Stimulated activated CD4-positive, alpha-beta T cell treated with anti-CD3 and anti-CD28 coated beads, Interleukin-2, amount 100 ng/mL, for 48 hours (primary cell): ENCODE measurements at regions not wholly inside any gene's neighbourhood (a gene's known extent, or its start where the extent isn't known, plus 50 kb on each side); places are given as distances from the start of the nearest gene placed in this dataset.

Experiments used
- DNase-seq, 2 donors: peaks; one replicate each; pipeline ENCODE4 v3.0.0-alpha.2; 2020

DNA sequence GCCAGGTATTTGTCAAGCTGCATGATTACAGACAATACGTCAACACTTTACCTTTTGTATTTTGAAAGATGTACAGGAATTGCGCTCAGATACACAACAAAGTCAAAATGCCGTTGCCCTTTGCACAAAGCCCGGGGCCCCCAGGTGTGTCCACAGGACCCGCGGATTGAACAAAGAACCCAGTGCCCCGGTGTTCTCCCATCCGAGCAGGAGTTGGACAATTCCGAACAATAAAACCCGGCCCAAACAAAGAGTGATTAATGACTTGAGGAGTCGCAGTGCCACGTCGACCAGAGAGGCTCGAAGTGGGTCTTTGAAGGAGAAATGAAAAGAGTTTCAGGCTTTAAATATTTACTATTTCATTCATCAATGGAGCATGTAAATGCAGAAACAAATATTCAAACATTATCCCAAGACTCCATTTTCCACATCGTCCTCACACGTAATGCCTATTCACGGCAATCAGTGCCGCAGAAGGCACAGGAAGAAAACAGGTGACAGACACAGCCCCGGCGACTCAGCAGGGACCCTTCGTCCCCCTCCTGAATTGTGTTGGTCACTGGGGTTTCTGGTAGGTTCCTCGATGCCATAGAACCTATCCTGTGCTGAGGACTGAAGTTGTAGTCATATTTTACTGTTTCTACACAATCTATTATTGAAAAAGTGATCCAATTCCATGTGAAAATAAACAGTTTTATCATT is 70.9 kb upstream of the MGMT start:
- DNase-seq, result no peak

DNA sequence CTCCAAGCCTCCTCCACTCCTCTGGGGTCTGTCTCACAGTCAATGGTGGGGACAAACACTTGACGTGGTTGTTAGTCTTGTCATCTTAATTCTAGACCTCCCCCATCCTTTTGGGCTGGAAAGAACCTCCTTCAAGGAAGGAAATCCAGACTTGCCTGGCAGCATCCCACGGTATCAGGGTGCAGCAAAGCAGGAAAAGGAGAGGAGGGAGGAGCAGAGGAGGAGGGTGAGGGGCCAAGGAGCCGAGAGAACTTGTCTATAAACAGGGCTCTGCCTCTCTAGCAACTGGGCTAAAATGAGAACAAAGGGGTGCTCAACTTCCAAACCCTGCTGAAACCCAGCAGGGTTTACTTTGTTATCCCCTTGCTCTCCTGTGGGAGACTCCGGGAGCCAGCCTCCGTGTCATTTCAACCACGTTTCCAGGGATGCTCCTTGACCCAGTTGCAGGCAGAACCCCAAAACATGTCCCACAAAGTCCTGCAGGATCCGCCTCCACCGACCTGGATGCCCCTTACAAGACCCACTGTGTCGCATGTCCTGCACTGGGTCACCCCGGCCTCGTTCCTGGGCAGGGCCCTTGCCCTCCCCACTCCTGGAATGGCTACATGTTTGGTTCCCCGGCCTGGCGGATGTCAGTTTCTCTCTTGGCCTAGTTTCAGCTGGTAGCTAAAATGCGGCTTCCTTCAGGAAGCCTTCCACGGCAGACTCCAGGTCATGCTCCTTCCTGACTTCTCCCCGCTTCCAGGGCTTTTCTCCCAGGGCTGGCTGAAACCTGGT is 69.7 kb upstream of the MGMT start:
- DNase-seq, result no peak

- DNase-seq, result no peak
Measured at GRCh38 chr10:129398711-129399141, 68.3 kb upstream of the MGMT start.

DNA sequence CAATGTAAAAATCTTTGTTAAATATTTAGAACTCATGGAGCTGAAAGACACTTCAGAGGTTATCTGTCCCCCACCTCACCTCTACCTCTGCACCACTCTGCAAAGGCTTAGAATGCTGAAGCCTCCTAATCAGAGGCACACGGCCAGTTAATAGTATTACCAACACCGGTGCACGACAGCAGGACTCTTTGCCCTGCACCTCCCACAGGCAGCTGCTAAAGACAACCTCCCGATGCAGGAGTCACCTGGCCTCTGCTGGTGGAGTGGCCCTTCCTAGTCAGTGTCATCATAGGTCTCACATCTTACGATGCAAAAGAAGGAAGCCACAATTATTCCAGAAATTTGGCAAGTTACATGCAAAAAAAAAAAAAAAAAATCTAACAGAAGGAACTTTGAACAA is 66.6 kb upstream of the MGMT start:
- no peak for DNase-seq

DNA sequence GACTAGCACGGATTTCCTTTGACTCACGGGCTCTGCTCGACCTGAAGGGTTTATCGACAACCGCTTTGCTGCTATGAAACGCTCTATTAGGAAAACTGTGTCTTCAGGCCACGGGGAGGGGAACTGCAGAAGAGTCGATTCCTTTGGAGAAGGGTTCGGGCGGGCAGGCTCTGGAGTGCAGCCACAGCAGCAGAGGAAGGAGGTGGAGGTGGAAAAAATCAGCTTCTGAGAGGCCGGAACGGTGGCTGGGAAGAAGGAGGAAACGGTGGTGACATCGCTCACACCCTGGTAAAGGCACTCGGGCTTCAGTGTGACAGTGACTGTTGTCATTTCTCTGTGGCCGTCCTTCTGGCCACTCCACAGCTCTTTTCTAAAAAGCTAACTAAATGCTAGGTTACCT is 64.6 kb upstream of the MGMT start:
- no peak for DNase-seq

DNA sequence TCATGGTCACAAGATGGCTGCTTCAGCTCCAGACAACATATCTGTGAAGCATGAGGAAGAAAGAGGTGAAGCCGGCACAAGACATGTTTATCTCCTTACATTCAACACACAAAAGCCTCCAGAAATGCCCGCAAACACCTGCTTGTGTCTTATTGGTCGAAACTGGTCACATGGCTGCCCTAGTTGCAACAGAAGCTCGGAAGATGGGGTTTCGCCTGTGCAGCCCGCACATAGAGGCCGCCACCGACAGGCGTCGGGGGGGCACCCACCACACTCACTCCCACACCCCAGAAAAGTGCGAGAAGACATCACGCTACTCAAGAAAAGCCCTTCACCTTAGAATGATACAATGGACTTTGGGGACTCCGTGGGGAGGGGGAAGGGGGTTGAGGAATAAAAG is 63.0 kb upstream of the MGMT start:
- no peak for DNase-seq

- no peak for DNase-seq
Measured at GRCh38 chr10:129405389-129405788, 61.7 kb upstream of the MGMT start.

- DNase-seq, result no peak
Measured at GRCh38 chr10:129410688-129411392, 56.2 kb upstream of the MGMT start.

DNA sequence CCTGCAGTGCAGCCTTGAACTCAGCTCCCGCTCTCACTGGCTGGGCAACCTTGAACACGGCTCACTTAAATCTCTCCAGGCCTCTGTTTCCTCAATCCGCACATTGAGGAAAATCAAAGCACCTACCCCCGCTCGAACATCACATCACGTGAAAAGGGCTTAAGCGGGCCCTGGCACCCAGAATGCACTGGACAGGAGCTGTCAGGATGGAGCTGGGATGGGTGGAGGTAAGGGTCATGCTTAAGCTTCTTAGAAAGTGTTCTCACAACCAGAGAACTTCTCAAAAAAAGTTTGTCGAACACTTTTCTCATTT is 55.7 kb upstream of the MGMT start:
- no peak for DNase-seq

- no peak for DNase-seq
Measured at GRCh38 chr10:129411772-129412171, 55.3 kb upstream of the MGMT start.

DNA sequence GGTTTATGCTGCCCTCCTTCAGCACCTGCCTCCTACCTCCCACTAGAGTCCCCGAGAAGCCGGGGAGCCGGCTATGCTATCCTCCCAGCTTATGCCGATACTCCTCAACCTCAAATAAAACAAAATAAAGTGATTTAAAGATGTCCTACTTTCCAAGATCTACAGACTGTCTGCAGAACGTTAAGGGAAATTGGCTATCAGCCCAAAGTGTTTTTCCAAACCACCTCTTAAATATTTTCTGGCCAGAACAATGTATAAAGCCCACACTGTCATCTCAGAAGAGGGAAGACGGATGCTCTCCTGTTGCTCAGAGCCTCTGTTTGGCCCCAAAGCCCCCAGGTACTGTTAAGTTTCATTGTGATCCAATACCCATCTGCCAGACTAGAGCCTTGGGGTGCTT is 54.0 kb upstream of the MGMT start:
- DNase-seq, result no peak

GRCh38 chr10:129415215-129416140 is 51.6 kb upstream of the MGMT start:
- no peak for DNase-seq

DNA sequence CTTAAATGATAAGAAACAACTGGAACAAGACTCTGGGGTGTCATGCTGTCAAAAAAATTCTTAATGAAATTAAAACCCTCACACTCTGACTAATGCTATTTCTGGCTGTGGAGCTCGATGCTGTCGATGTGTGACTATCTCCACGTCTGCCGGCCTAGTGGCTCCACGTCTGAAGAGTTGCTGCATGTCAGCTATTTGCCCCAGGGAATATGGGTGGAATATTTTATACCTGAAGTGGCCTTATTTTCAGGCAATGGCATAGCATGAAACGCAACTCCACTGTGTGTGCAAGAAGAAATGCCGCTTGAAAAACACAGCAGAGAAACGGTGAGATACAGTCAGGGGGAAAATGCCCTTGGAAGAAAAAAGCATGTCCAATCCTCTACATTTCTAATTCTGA is 50.9 kb upstream of the MGMT start:
- no peak for DNase-seq

DNA sequence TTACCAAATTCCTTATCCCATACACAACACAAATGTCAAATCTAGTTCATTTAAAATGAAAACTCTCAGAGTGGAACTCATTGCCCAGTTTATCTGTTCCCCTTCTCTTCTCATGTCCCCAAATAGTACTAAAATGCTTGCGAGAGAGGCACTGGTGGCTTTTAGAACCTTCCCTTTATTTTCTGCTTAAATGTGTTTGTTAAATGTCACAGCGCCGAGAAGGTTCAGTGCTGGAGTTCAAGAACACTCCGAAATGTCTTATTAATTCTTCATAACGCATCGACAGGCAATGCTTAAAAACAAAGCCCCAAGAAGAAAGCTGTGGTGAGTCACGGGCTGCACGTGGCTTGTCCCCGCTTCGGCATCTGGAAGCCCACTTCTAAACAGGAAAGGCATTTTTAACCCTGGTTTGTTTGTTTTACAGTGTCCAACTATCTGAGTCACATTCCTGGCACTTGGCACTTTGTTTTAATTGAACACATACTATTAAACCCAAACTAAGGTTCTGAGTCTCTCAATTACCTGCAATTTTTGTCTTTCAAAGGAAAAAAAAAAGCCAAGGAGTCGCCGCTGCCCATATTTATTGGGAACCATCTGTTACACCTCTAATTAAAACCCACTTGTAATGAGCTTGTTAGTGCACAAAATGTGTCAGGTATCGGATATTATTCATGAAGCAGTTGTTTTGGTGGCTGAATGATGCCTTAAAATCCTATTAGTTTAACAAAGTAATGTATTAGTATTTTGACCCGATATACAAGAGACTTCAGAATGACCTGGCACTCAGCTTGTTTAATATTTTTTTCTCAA is 49.9 kb upstream of the MGMT start:
- no peak for DNase-seq
